NCI-H226 (cell line): ENCODE measurements at regions not wholly inside any gene's neighbourhood (a gene's known extent, or its start where the extent isn't known, plus 50 kb on each side); places are given as distances from the start of the nearest gene placed in this dataset.
A peak's percentile ranks its signal among the peaks of the same experiment; 100 is the strongest.

Source experiments
- DNase-seq: peaks from one replicate; pipeline ENCODE4 v3.0.0-alpha.2; 2015

DNA sequence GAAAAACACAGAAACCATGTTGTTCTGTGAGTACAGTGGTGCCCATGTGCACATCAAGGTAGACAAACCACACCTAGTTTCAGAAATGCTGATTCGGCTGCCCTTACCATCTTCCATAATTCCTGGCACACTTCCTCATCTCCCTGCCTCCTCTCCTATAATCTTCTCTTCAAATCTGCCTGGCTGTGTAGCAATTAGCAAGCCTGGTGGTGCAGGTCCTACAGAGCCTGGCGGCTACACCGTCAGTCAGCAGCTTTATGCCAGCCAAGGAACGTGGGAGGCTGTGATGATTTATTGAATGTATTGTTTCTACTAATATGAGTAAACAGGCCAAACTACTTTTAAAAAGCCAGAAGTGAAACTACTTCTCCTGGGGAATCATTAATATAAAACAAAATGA is 106.8 kb downstream of the SEMA6D start:
- DNase-seq = no peak

DNA sequence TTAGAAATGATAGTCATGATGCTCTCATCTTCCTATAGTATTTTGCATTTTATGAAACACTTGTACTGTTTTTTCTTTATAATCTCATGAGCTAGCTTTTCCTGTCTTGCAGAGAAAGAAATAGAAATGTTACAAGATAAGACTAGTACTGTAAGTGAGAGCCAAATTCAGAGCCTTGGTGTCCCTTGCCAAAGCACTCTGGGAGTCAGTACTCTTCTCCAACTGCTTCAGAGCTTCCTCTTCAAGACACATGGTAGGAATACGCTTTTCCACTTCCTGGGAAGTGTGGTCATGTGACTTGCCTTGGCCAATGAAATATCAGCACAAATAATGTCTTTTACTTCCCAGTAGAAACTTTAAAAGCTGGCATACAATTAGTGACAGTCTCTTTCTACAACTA is 112.4 kb downstream of the SEMA6D start:
- no peak for DNase-seq

DNA sequence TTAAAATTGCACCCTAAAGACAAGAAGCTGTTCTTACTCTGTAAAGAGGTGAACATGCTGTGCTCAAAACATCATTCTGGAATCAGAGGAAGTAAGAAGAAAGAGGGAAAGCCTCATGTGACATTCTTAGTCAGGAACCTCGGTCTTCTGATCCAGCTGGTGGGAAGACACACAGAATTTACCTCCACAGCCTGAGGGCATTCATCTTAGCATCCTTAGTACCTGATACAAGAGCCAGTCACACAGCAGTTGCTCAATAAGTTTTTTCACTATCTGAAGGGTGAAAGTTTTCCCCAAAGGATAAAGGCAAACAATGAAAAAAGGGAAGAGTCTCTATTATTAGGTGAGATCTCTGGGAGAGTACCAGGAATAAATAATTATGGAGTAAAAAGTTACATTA is 116.8 kb downstream of the SEMA6D start:
- DNase-seq = peak; percentile 66

DNA sequence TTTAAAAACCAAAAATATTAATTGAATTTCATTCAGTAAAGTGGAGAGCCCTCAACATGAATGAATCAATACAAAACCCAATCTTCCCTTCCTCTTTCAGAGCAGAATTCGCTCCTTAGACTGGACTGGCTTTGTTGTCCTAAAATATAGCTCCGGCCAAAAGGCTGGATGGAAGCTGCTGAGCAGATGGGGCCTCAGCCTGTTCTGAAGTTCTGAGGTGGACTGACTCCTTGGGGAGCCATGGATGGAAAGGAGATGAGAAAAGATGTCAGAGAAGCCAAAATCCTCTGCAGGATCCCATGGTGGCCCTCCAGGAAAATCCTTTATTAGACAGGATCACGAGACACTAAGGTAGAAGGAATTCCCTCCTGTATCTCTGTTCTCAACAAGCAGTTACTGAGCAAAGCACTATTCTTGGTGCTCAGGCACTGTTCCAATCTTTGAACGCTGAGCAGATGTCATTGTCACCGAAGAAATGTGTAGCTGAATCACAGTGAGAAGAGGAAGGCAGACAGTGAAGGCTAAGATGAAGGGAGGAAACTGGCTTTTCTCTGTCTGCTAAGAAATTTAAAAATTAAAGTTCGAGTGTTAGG is 122.0 kb downstream of the SEMA6D start:
- no peak for DNase-seq

DNA sequence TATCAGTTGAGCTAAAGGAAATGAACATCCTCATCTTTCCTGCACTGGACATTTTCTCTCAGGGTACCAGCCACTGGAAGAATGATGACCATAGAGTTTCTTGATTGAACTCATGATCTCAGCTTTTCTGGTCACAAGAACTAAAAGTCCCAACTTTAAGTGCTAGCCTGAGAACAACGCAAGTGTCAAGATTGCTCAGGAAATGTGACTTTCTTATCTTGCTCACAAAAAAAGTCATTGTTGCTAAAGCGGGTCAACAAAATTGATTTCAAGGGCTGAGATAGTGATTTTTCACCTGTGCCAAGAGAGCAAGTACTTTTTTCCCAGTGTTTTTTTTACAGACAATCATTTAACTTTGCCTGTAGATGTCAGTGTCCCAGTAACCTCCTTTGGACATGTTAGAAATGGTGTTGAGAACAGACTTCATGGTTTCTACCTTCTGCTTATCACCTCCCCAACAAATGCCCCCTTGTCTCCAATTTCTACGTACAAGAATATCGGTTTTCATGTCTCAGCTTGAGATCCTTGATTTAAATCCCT is 125.9 kb downstream of the SEMA6D start:
- DNase-seq = no peak

DNA sequence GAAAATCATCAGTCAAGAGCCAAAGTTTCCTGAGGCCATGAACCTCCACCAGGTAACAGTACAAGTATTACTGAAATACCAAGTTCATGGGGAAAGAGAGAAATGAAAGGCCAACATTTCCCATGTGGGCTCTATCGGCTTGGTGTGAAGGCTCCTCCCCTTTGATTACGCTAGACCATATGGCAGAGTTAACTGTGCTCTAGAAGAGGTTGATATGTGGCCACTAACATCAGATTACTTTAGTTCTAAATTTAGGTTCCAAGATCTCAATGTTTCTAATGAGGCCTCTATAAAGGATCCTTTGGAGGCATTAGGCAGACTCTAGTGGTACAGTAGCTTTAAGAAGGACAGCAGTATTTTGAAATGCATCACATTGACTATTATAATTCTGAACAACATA is 127.1 kb downstream of the SEMA6D start:
- DNase-seq = no peak

DNA sequence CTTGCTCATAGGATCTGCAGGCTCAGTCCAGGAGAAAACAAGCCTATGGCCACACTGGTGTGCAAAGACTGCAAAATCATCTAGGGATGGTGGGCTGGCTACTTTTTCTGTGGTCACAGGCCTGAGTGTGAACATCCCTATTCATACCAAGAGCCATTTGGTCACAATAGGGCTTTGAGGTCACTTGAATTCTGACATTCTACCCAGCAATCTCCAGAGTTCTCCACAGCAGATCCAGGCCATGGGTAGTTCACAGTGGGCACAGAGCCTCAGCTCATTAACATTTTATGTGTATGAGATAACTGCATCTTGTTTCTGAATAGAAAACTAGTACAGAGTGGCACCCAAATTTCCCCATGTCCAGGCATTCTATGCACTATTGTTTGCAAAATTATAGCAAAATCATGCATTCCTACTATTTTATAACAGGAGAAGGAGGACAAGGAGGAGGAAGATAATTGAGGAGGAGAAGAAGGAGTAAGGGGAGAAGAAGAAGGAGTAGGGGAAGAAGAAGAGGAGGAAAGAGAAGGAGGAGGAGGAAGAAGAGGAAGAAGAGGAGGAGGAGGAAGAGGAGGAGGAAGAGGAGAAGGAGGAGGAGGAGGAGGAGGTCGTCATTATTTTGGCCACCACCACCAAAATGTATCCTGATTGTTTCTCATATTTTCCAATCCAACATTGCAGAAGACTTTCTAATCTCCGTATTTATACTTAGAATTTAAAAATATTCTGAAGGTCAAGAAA is 129.0 kb downstream of the SEMA6D start:
- no peak for DNase-seq

DNA sequence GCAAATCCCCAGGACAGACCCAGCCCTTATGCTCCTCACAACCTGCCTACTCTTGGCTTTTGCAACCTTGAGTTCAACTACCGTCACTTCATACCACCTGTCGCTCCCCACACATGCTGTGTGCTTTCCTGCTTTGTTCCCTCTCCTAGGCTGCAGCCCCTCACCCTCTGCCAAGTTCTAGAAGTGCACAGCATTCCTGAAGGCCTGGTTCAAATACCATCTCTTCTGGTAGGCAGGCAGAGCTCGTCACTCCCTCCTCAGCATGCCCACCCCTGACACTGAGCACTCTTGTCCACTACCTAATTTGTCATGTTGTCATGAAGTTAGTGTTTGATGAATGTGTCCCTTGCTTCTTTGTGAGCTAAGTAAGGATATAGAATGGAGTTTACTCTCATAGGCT is 129.6 kb downstream of the SEMA6D start:
- DNase-seq = no peak

DNA sequence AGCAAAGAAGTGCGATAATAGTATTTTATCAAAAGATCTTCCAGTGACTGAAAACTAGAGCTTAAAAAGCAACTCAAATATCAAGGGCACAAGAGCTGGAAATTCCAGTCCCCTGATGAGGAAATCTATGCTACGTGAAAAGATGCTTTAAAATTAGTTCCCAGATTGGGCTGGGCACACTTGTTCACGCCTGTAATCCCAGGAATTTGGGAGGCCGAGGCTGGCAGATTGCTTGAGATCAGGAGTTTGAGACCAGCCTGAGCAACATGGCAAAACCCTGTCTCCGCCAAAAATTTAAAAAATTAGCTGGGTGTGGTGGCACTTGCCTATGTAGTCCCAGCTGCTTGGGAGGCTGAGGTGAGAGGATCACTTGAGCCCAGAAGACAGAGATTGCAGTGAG is 138.8 kb downstream of the SEMA6D start:
- no peak for DNase-seq

DNA sequence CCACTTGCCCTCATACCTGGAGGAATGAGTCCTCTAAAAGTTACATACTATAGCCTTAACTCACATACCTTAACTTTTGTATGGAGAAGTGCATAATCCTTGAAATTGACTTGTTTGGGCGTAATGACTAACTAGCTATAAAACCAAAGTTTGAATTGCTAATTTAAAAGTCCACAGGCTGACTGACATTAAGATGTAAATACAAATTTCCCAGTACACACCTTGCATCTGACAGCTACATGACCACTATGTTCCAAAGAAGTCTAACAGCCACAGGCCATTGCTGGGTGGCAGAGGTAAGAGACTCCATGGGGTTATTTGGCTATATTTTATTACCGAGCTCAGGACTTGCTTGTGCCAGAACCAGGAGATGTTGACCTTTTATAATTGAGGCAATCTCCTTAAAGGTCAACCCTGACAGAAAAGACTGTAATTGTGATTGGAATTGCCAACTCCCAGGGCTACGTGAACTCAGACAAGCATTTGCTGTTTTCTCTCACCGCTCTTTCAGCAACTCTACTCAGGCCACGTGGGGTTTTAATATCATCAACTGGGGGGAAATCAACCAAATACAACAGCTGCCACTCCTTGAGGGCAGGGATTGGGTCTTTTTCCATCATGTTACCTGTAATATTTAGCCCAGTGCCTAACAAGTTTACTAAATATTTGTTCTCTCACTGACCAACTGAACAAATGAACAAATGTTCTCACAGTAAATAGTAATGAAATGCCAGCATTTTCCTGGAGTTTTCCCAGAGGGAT is 139.9 kb downstream of the SEMA6D start:
- no peak for DNase-seq

DNA sequence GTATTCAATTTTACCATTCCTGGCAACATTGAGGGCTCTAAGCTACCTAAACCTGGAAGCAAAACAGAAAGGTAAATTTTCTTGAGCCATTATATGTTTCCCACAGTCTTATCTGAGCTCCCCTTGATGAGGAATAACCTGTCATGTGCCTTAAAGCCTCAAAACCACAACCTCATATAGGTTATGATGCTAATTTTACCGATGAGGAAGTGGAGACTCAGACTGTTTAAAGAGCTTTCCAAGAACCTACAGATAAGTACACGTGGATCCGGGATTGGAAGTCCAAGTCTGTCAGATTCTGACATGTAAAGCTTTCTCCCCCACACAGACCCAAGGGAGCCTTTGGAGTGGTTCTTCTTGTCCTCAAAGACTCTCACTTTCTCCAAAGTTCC is 140.5 kb downstream of the SEMA6D start:
- no peak for DNase-seq

DNA sequence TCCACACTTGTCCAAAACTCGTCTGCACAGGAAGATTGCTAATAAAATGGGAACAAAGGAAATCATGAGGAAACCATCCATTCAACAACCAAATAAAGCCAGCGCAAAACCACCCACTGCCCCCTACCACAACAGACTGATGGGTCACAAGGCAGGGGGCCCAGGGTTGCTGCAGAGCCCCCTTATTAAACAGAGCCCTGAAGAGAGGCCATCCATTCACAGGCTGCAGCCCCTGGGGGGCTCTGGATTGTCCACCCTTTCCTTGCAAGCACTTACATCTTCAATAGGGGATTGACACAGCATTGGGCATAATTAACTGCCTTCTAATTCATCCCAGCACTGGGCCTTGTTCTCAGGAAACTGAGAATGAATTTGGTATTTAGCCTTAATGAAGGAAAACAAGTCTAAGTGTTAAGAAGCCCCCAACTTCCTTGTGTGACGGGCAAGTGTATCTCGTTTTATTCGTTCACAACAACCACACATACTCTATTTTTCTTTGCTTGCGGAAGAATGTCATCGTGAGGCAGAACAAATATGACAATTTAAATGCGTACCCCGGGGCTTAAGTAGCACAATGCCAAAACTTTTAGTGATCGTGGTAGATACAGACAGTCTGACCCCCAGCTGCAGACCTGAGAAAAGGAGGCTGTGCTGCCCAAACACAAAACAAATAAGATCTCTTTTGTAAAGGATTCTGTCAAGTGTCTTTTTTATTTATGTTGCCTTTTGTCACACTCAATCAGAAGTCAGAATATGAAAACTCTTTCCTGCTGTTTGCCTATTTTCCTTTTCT is 144.0 kb downstream of the SEMA6D start:
- no peak for DNase-seq

DNA sequence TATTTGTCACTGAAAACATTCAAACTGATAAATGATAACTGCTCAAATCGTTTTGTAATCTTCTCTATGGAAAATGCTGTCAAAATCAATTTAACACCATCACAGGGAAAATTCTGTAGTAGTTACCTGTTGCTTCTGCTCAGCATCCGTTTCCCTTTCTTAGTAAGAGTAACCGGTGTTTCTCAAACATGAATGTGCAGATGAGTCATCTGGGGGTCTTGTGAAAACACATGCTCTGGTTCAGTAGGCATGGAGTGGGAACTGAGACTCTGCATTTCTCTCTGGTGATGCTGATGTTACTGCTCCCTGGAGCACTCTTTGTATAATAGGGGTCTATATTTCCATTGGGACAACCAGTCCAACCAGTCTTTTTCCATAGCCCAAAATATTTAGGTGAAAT is 145.1 kb downstream of the SEMA6D start:
- no peak for DNase-seq

DNA sequence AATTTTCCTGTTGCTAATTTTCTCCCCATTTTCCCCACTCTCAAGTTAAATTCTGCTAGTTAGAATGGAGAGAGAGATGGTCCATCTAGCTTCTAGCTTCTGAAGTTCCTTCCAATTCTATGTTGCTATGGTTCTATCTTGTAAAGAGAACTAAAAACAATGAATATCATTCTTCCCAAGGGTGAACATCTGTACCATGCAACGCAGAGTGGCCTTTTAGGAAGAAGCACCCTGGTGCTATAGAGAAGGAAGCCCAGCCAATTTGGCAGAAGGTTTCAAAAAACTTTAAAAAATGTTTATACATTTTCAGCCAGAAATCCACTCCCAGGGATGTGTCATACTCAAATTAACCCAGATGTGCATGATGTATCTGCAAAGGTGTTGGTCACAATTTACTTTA is 149.1 kb downstream of the SEMA6D start:
- no peak for DNase-seq

DNA sequence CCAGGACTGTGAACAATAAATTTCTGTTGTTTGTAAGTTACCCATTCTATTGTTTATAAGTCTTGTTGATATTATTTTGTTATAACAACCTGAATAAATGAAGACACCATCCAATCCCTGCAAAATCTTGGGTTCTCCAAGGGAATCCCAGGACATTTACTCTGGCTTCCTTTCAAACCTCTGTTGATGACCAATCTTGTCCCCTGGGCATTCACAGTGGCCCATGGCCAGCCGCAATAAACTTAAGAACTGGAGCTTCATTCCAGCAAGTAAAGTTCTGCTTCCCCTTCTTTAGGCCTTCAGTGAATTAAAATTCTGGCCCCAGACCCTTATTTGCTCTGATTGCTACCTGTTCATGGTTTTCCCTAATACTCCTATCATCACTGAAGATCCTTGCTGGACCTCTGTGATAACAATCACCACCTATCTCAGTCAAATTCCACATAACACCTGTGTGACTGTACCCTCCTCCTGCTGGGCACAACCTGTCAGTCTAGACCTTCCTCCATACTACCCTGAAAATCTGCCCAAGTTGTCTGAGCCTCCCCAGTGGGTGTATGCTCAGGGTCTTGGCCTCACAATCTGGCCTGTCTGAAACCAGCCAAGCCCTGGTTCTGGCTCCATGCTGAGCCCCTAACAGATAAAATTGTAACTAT is 153.1 kb downstream of the SEMA6D start:
- no peak for DNase-seq

DNA sequence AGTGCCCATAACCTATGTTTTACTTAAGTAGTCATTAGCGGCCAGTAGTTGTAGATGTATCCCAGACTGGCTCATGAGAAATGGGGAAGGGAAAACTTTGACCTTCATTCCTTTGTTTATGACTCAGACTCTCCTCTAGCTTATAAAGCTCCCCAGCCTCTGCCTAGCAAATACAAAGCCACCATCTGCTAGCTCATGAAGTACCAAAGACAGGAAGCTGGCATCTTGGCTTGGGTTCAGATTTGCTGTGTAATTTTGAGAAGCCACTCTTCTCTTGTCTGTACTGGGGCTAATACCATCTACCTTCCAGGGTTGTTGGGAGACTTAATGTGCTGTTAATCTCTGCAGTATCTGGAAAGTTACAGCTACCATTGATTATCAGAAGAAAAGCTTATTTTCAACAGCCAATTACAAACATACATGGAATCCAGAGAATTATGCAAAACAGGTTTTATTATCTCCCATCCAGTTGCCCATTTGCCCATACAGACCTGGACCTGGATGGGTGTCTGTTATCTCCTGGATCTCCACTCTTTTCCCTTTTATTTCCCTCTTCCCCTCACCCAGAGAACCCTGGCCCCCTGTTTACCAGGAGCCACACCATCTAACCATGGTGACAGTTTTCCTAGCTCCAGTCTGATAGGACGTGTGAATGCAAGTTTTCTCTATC is 153.8 kb downstream of the SEMA6D start:
- DNase-seq = peak; percentile 67

DNA sequence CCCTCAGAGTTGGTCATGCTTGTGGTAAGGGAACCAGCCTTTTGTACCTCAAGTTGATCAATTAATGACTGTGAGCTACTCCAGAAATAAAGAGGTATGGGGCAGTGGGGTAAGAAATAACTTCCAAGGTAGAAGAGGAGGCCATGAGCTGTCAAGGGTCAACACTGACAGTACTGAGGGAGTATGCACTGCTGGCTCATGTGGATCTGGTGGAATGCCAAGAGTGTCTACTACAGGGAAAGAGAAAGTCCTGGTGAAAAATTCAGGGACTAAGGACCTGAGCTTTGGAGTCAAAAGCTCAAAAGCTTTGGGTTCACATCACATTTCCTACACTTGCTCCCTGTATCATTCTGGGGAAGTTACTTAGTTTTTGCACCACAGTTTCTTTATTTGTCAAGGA is 154.9 kb downstream of the SEMA6D start:
- DNase-seq = no peak

DNA sequence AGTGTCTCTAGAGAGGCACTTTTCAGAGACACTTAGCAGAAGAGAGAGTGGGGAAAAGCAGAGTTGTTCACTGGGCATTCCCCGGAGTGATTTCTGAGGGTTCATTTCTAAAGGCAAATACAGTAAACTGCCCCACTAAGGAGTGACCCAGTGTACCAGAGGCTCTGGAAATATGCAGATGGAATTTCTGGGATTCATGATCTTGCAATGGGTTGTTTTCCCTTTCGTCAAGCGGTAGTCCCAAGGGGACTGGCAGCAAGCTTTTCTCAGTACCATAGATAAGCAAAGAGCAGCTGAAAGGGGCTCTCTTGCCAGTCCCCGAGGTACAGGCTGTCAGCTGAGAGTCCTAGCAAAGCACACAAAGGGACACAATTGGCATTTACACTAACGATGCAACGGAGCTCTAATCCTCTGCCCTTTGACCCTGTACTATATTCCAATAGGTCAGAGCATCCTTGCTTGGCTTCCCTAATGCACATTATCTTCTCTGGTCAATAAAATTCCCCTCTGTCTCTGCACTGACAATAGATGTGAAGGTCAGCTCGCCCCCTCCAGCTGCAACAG is 155.6 kb downstream of the SEMA6D start:
- DNase-seq = no peak

DNA sequence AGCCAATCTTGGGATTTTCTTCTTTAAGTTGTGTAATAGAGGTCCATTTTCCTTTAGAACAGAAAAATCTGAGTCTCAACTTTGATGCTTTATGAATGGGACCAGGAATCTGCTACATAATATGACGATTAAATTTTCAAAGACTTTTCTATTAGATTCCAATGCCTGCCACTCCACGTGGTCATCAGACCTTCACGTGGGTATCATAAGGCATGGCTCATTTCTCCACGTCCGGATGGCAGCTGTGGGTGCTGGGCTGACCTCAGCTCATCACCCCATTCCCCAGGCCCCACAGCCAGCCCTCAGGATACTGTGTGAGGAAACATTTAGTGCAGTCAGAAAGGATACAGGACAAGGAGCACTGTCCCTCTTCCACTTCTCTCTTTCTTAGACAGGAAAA is 159.7 kb downstream of the SEMA6D start:
- DNase-seq = no peak

DNA sequence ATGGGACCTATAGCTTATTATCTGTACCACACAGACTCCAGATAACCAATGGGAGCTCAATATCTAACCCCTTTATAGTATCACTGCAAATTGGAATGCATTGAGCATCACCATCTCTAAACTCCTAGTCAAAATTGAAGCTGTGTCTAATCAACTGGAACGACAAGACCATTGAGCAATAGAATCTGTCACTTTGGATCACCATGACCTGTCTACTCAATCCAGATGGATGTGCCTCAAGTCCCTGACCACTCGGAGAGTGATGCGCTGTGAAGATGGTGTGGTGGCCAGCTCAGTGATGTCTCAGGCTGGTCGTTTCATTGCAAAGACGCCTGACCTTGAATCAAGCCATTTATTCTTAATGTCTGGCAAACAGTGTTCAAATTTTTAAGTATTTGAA is 160.5 kb downstream of the SEMA6D start:
- no peak for DNase-seq

DNA sequence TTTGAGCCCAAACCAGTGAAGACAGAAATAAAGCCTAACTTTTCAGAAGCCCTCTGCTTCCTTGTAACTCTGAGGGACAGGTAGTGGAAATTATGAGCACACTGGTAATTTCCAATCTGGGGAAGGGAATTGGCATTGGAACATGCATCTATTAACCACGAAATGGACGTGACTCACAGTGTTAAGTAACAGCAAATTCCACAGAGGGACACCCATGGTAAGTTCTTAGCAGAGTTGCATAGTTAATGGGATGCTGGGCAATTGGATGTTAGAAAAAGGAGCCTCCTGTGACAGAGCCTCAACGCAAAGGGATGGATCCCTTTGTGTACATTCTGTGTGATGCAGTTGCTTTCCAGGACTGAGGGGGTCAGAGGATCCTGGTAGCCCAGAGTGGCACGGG is 168.6 kb downstream of the SEMA6D start:
- DNase-seq = peak; percentile 36
